B cell (primary cell): ENCODE measurements at regions not wholly inside any gene's neighbourhood (a gene's known extent, or its start where the extent isn't known, plus 50 kb on each side); places are given as distances from the start of the nearest gene placed in this dataset.
A peak's percentile ranks its signal among the peaks of the same experiment; 100 is the strongest.

Experiments used
- ATAC-seq: fragments of 200-7000 bp; cut with Tn5 transposase; one replicate; pipeline ENCODE4 v1.10.0; 2021; ENCODE audit warnings: low read depth, mild to moderate bottlenecking, moderate number of reproducible peaks, moderate library complexity
- CTCF ChIA-PET: fragments of 350-600 bp; sonication (Branson Sonifier 250); formaldehyde crosslinking; loops from one replicate; lab custom pipeline; 2021; ENCODE audit warnings: antibody characterized with exemption, inconsistent platforms; lab: Charles Lee
- POLR2A ChIA-PET: fragments of 350-600 bp; sonication (Branson Sonifier 250); formaldehyde crosslinking; loops from one replicate; lab custom pipeline; 2021; ENCODE audit warnings: antibody characterized with exemption; lab: Charles Lee
- DNase-seq: peaks from one replicate; pipeline ENCODE4 v3.0.0; 2013
- H2AFZ ChIP-seq: 2 replicates; pipeline ENCODE4 v1.6.1; 2012; ENCODE audit warnings: mild to moderate bottlenecking, low read depth, low read length; ENCODE audit not compliant: insufficient read depth, poor library complexity, severe bottlenecking
- H3K27ac ChIP-seq, 2 donors: 1 replicate in 1 of 2; 2 replicates in 1 of 2; pipeline ENCODE4 v1.5.1; 2012 to 2013; ENCODE audit warnings: low read length in 2 of 2, mild to moderate bottlenecking in 2 of 2, moderate library complexity in 1 of 2
- H3K27me3 ChIP-seq, 4 experiments: fragments of 200-600 bp in 1 of 4; sonication (generic) in 1 of 4; replicated peaks in 1 of 4; 1 replicate in 2 of 4; 2 replicates in 2 of 4; pipeline versions ENCODE4 v1.6.1 to v1.7.0; 2013 to 2016; ENCODE audit warnings: low read length in 3 of 4, mild to moderate bottlenecking in 2 of 4, mixed read lengths in 1 of 4, moderate library complexity in 1 of 4; ENCODE audit not compliant: insufficient read depth in 4 of 4, control insufficient read depth in 3 of 4; ENCODE audit errors: control extremely low read depth in 1 of 4
- H3K36me3 ChIP-seq, 2 experiments: replicated peaks in 1 of 2; 1 replicate in 1 of 2; 2 replicates in 1 of 2; pipeline versions ENCODE4 v1.6.1 to v1.7.1; 2013; ENCODE audit warnings: low read length in 1 of 2; ENCODE audit not compliant: insufficient read depth in 2 of 2, control insufficient read depth in 1 of 2; ENCODE audit errors: control extremely low read depth in 1 of 2, extremely low read depth in 1 of 2
- H3K4me1 ChIP-seq, 2 donors: fragments of 200-600 bp in 1 of 2; sonication (generic) in 1 of 2; 1 replicate in 1 of 2; 2 replicates in 1 of 2; pipeline versions ENCODE4 v1.5.1 to v1.6.1; 2013 to 2017; ENCODE audit warnings: low read length in 2 of 2; ENCODE audit not compliant: control insufficient read depth in 2 of 2, insufficient read depth in 2 of 2
- H3K4me2 ChIP-seq: replicated peaks from 2 replicates; pipeline ENCODE3; 2012; ENCODE audit warnings: mild to moderate bottlenecking, low read depth, low read length; ENCODE audit not compliant: poor library complexity, severe bottlenecking
- H3K4me3 ChIP-seq, 5 experiments: fragments of 200-600 bp in 1 of 5; sonication (generic) in 1 of 5; 1 replicate in 3 of 5; 2 replicates in 2 of 5; pipeline versions ENCODE4 v1.5.1 to v1.7.0; 2011 to 2016; ENCODE audit warnings: low read length in 4 of 5, mild to moderate bottlenecking in 4 of 5, low read depth in 2 of 5, control low read depth in 1 of 5, moderate library complexity in 1 of 5; ENCODE audit not compliant: insufficient read depth in 1 of 5; ENCODE audit errors: control extremely low read depth in 1 of 5, extremely low read depth in 1 of 5
- H3K79me2 ChIP-seq: fragments of 200-600 bp; sonication (generic); one replicate; pipeline ENCODE4 v1.6.0; 2016; ENCODE audit warnings: low read length; ENCODE audit not compliant: control insufficient read depth, insufficient read depth
- H3K9ac ChIP-seq: fragments of 200-600 bp; sonication (generic); 2 replicates; pipeline ENCODE4 v1.6.1; 2017; ENCODE audit warnings: mild to moderate bottlenecking, low read length, moderate library complexity
- H3K9me3 ChIP-seq, 3 donors: one replicate each; pipeline versions ENCODE4 v1.6.1 to v1.7.1; 2013; ENCODE audit warnings: low read length in 2 of 3; ENCODE audit not compliant: control insufficient read depth in 2 of 3, insufficient read depth in 1 of 3; ENCODE audit errors: control extremely low read depth in 1 of 3
- H4K20me1 ChIP-seq: 2 replicates; pipeline ENCODE4 v1.6.0; 2012; ENCODE audit warnings: mild to moderate bottlenecking, low read length; ENCODE audit not compliant: insufficient read depth, control insufficient read depth, poor library complexity, severe bottlenecking
- H3K27ac Mint-ChIP-seq: one replicate; pipeline ENCODE4 v1.8.0; 2021; ENCODE audit warnings: mixed read lengths
- H3K27me3 Mint-ChIP-seq: one replicate; pipeline ENCODE4 v1.8.0; 2021; ENCODE audit warnings: mixed read lengths
- H3K4me1 Mint-ChIP-seq: one replicate; pipeline ENCODE4 v1.8.0; 2021; ENCODE audit warnings: mixed read lengths
- H3K4me3 Mint-ChIP-seq: one replicate; pipeline ENCODE4 v1.8.0; 2021; ENCODE audit warnings: mixed read lengths
- H3K9me3 Mint-ChIP-seq: one replicate; pipeline ENCODE4 v1.8.0; 2022; ENCODE audit warnings: mixed read lengths; ENCODE audit not compliant: insufficient read depth
- CTCF ChIP-seq: fragments of 200-600 bp; IDR thresholded peaks from one replicate; pipeline ENCODE4 v1.8.0; 2022; ENCODE audit warnings: antibody characterized with exemption, mild to moderate bottlenecking
- EZH2 ChIP-seq: IDR thresholded peaks from 2 replicates; pipeline ENCODE4 v1.6.1; 2012; ENCODE audit warnings: borderline replicate concordance, low read depth, mild to moderate bottlenecking, moderate library complexity, low read length; ENCODE audit not compliant: insufficient read depth, poor library complexity, severe bottlenecking
- WGBS: methylation state at CpG from one replicate; pipeline ENCODE4 v1.1.5; 2013; ENCODE audit warnings: missing lambda C conversion rate; ENCODE audit not compliant: insufficient coverage; 5-methylcytosine and 5-hydroxymethylcytosine counted together
- intact Hi-C: fragments of 100-400 bp; cut with micrococcal nuclease; formaldehyde crosslinking; loops from one replicate; pipeline ENCODE4 v1.10.0; 2022

- H3K79me2 ChIP-seq, result peaks cover 6% of the 10 kb centered on the region
- intact Hi-C loops, result loop anchor here (5.0 kb wide), 1 partner anchor 556 kb away; no protein-coding TSS in a partner anchor
- ATAC-seq (no peak), DNase-seq (peak; percentile 58)
- peaks cover 68 to 94% of the 10 kb centered on the region in 2 donors for H3K4me1 ChIP-seq
- POLR2A ChIA-PET, result interaction anchor here (1.2 to 4.3 kb wide), 4 partner anchors 115 to 139 kb away, joined by 3 to 31 read pairs (median 8); no protein-coding TSS in a partner anchor
- peak overlapping the region; percentile 82 for H3K4me2 ChIP-seq
- peak overlapping the region; percentile 90 for H3K27ac Mint-ChIP-seq
- peaks cover 0 to 16% (median 0%) of the 10 kb centered on the region in 3 donors for H3K9me3 ChIP-seq
- peaks cover 78% of the 10 kb centered on the region for H3K4me1 Mint-ChIP-seq
- H3K36me3 ChIP-seq, result no peaks in the 10 kb centered on the region
- H3K27me3 Mint-ChIP-seq, result no peaks in the 10 kb centered on the region
- WGBS, result 58% methylated on average over 14 of the region's 18 CpGs
- peak overlapping the region; percentile 82 to 87 for H3K27ac ChIP-seq
- H3K4me3 Mint-ChIP-seq, result peak overlapping the region; percentile 93
- no peaks in the 10 kb centered on the region for H3K27me3 ChIP-seq
- H2AFZ ChIP-seq, result no peak overlapping the region
- H3K4me3 ChIP-seq, result no peak overlapping the region
- H3K9ac ChIP-seq, result no peak overlapping the region
- no peaks in the 10 kb centered on the region for H4K20me1 ChIP-seq
- peaks cover 3% of the 10 kb centered on the region for H3K9me3 Mint-ChIP-seq
- CTCF ChIA-PET, result interaction anchor here (1.0 to 9.4 kb wide), 9 partner anchors 8 to 167 kb away, joined by 3 to 169 read pairs (median 5); no protein-coding TSS in a partner anchor
- no peak for TF ChIP-seq CTCF
- no peak for TF ChIP-seq EZH2
Observed at GRCh38 chr17:77326076-77326591, 185.4 kb downstream of the SEC14L1 start.

GRCh38 chr17:77326636-77327035 is 185.9 kb downstream of the SEC14L1 start:
- no peak overlapping the region for H2AFZ ChIP-seq
- no peaks in the 10 kb centered on the region for H4K20me1 ChIP-seq
- Mint-ChIP-seq H3K4me1 (peaks cover 80% of the 10 kb centered on the region), H3K9me3 (peaks cover 3% of the 10 kb centered on the region), H3K27me3 (no peaks in the 10 kb centered on the region), H3K4me3 (peak overlapping the region; percentile 93), H3K27ac (peak overlapping the region; percentile 90)
- H3K4me3 ChIP-seq, result no peak overlapping the region
- H3K79me2 ChIP-seq, result peaks cover 6% of the 10 kb centered on the region
- ChIA-PET CTCF (interaction anchor here (0.5 to 9.4 kb wide), 5 partner anchors 17 to 167 kb away, joined by 3 to 169 read pairs (median 5); no protein-coding TSS in a partner anchor), POLR2A (no interaction called here)
- H3K27ac ChIP-seq, result no peak overlapping the region
- ATAC-seq (no peak), DNase-seq (no peak)
- no peaks in the 10 kb centered on the region for H3K27me3 ChIP-seq
- no peak overlapping the region for H3K9ac ChIP-seq
- H3K4me2 ChIP-seq, result peak overlapping the region; percentile 82
- peaks cover 0 to 14% (median 0%) of the 10 kb centered on the region in 3 donors for H3K9me3 ChIP-seq
- WGBS, result 100% methylated on average over 4 of the region's 7 CpGs
- intact Hi-C loops, result loop anchor here (5.0 kb wide), 1 partner anchor 556 kb away; no protein-coding TSS in a partner anchor
- no peaks in the 10 kb centered on the region for H3K36me3 ChIP-seq
- no peak for TF ChIP-seq EZH2
- no peak for TF ChIP-seq CTCF
- H3K4me1 ChIP-seq, result peaks cover 68 to 94% of the 10 kb centered on the region in 2 donors
